ENCODE measurements at regions not wholly inside any gene's neighbourhood (a gene's known extent, or its start where the extent isn't known, plus 50 kb on each side); places are given as distances from the start of the nearest gene placed in this dataset.

- TF ChIP-seq CTCF (IDR thresholded peaks at IDR 0.05) = no peak
- no peak for TF ChIP-seq EZH2 (IDR thresholded peaks at IDR 0.05; ENCODE audit: borderline replicate concordance, insufficient read depth, low read depth, low read length, poor library complexity, severe bottlenecking)
These were observed 239.3 kb upstream of the ZNF717 start for GRCh38 chr3:76024640-76025039.
